ENCODE measurements at regions not wholly inside any gene's neighbourhood (a gene's known extent, or its start where the extent isn't known, plus 50 kb on each side); places are given as distances from the start of the nearest gene placed in this dataset.

GRCh38 chr4:52187603-52188002 is 136.5 kb downstream of the SPATA18 start:
- ChIA-PET POLR2A (no interaction called here), CTCF (no interaction called here)
- DNase-seq (ENCODE audit: extremely low spot score), result no peak
- TF ChIP-seq FOXA1 (IDR thresholded peaks at IDR 0.05) (no peak), ELF4 (IDR thresholded peaks at IDR 0.05) (no peak), PKNOX1 (IDR thresholded peaks at IDR 0.05) (no peak), BHLHE40 (IDR thresholded peaks at IDR 0.05; ENCODE audit: borderline replicate concordance) (no peak), SP1 (IDR thresholded peaks at IDR 0.05) (no peak), LEF1 (IDR thresholded peaks at IDR 0.05; ENCODE audit: borderline replicate concordance) (no peak), CTBP1 (IDR thresholded peaks at IDR 0.05; ENCODE audit: borderline replicate concordance) (no peak), TARDBP (IDR thresholded peaks at IDR 0.05) (no peak), NFRKB (IDR thresholded peaks at IDR 0.05) (no peak), SUZ12 (IDR thresholded peaks at IDR 0.05) (no peak), FOXK2 (IDR thresholded peaks at IDR 0.05) (no peak), ARNT (IDR thresholded peaks at IDR 0.05) (no peak), FOXM1 (IDR thresholded peaks at IDR 0.05; ENCODE audit: borderline replicate concordance) (no peak), ZNF384 (IDR thresholded peaks at IDR 0.05) (no peak), HDGF (IDR thresholded peaks at IDR 0.05; ENCODE audit: borderline replicate concordance) (no peak), L3MBTL2 (conservative IDR thresholded peaks at IDR 0.05) (no peak)

GRCh38 chr4:52192001-52192400 is 140.9 kb downstream of the SPATA18 start:
- DNase-seq (ENCODE audit: extremely low spot score), result no peak
- TF ChIP-seq HDGF (IDR thresholded peaks at IDR 0.05; ENCODE audit: borderline replicate concordance), result no peak
- TF ChIP-seq SUZ12 (IDR thresholded peaks at IDR 0.05), result no peak
- TF ChIP-seq ZNF384 (IDR thresholded peaks at IDR 0.05), result no peak
- ChIA-PET CTCF (no interaction called here), POLR2A (no interaction called here)

- POLR2A ChIA-PET, result no interaction called here
- DNase-seq (ENCODE audit: extremely low spot score), result no peak
- no peak for TF ChIP-seq ZNF384 (IDR thresholded peaks at IDR 0.05)
- no peak for TF ChIP-seq LEF1 (IDR thresholded peaks at IDR 0.05; ENCODE audit: borderline replicate concordance)
- no peak for TF ChIP-seq CTBP1 (IDR thresholded peaks at IDR 0.05; ENCODE audit: borderline replicate concordance)
- TF ChIP-seq SP1 (IDR thresholded peaks at IDR 0.05), result no peak
- no peak for TF ChIP-seq SUZ12 (IDR thresholded peaks at IDR 0.05)
- no peak for TF ChIP-seq BHLHE40 (IDR thresholded peaks at IDR 0.05; ENCODE audit: borderline replicate concordance)
- TF ChIP-seq PKNOX1 (IDR thresholded peaks at IDR 0.05), result no peak
- TF ChIP-seq FOXK2 (IDR thresholded peaks at IDR 0.05), result no peak
- no peak for TF ChIP-seq FOXM1 (IDR thresholded peaks at IDR 0.05; ENCODE audit: borderline replicate concordance)
- TF ChIP-seq FOXA1 (IDR thresholded peaks at IDR 0.05), result no peak
- no peak for TF ChIP-seq HDGF (IDR thresholded peaks at IDR 0.05; ENCODE audit: borderline replicate concordance)
- no peak for TF ChIP-seq TARDBP (IDR thresholded peaks at IDR 0.05)
- TF ChIP-seq L3MBTL2 (conservative IDR thresholded peaks at IDR 0.05), result no peak
- no peak for TF ChIP-seq ARNT (IDR thresholded peaks at IDR 0.05)
- TF ChIP-seq NFRKB (IDR thresholded peaks at IDR 0.05), result no peak
- TF ChIP-seq ELF4 (IDR thresholded peaks at IDR 0.05), result no peak
- CTCF ChIA-PET, result no interaction called here
Measured at GRCh38 chr4:52192721-52193135, 141.6 kb downstream of the SPATA18 start.

- DNase-seq (ENCODE audit: extremely low spot score), result no peak
- ChIA-PET POLR2A (no interaction called here), CTCF (no interaction called here)
- TF ChIP-seq LEF1 (IDR thresholded peaks at IDR 0.05; ENCODE audit: borderline replicate concordance), result no peak
- no peak for TF ChIP-seq TARDBP (IDR thresholded peaks at IDR 0.05)
- TF ChIP-seq SUZ12 (IDR thresholded peaks at IDR 0.05), result no peak
- no peak for TF ChIP-seq FOXA1 (IDR thresholded peaks at IDR 0.05)
- no peak for TF ChIP-seq PKNOX1 (IDR thresholded peaks at IDR 0.05)
- TF ChIP-seq ZNF384 (IDR thresholded peaks at IDR 0.05), result no peak
- no peak for TF ChIP-seq BHLHE40 (IDR thresholded peaks at IDR 0.05; ENCODE audit: borderline replicate concordance)
- no peak for TF ChIP-seq CTBP1 (IDR thresholded peaks at IDR 0.05; ENCODE audit: borderline replicate concordance)
- TF ChIP-seq ARNT (IDR thresholded peaks at IDR 0.05), result no peak
- TF ChIP-seq ELF4 (IDR thresholded peaks at IDR 0.05), result no peak
- TF ChIP-seq NFRKB (IDR thresholded peaks at IDR 0.05), result no peak
- no peak for TF ChIP-seq L3MBTL2 (conservative IDR thresholded peaks at IDR 0.05)
- TF ChIP-seq SP1 (IDR thresholded peaks at IDR 0.05), result no peak
- no peak for TF ChIP-seq FOXM1 (IDR thresholded peaks at IDR 0.05; ENCODE audit: borderline replicate concordance)
- TF ChIP-seq HDGF (IDR thresholded peaks at IDR 0.05; ENCODE audit: borderline replicate concordance), result no peak
- no peak for TF ChIP-seq FOXK2 (IDR thresholded peaks at IDR 0.05)
Measured at GRCh38 chr4:52195869-52196268, 144.8 kb downstream of the SPATA18 start.

- no peak for TF ChIP-seq ARNT (IDR thresholded peaks at IDR 0.05)
- no peak for TF ChIP-seq FOXA1 (IDR thresholded peaks at IDR 0.05)
- TF ChIP-seq NFRKB (IDR thresholded peaks at IDR 0.05), result no peak
- no peak for TF ChIP-seq CTBP1 (IDR thresholded peaks at IDR 0.05; ENCODE audit: borderline replicate concordance)
- no peak for TF ChIP-seq LEF1 (IDR thresholded peaks at IDR 0.05; ENCODE audit: borderline replicate concordance)
- TF ChIP-seq SUZ12 (IDR thresholded peaks at IDR 0.05), result no peak
- TF ChIP-seq PKNOX1 (IDR thresholded peaks at IDR 0.05), result no peak
- TF ChIP-seq FOXK2 (IDR thresholded peaks at IDR 0.05), result no peak
- no peak for TF ChIP-seq BHLHE40 (IDR thresholded peaks at IDR 0.05; ENCODE audit: borderline replicate concordance)
- no peak for TF ChIP-seq FOXM1 (IDR thresholded peaks at IDR 0.05; ENCODE audit: borderline replicate concordance)
- no peak for TF ChIP-seq HDGF (IDR thresholded peaks at IDR 0.05; ENCODE audit: borderline replicate concordance)
- TF ChIP-seq ZNF384 (IDR thresholded peaks at IDR 0.05), result no peak
- TF ChIP-seq L3MBTL2 (conservative IDR thresholded peaks at IDR 0.05), result no peak
- no peak for TF ChIP-seq TARDBP (IDR thresholded peaks at IDR 0.05)
- TF ChIP-seq ELF4 (IDR thresholded peaks at IDR 0.05), result no peak
- TF ChIP-seq SP1 (IDR thresholded peaks at IDR 0.05), result no peak
- ChIA-PET POLR2A (no interaction called here), CTCF (no interaction called here)
- DNase-seq (ENCODE audit: extremely low spot score), result no peak
Measured at GRCh38 chr4:52196606-52197130, 145.6 kb downstream of the SPATA18 start.
